NCI-H510A (cell line): ENCODE measurements at regions not wholly inside any gene's neighbourhood (a gene's known extent, or its start where the extent isn't known, plus 50 kb on each side); places are given as distances from the start of the nearest gene placed in this dataset.
"Not testable (repeated sequence)": the region's sequence is repeated elsewhere in the genome, so short reads cannot be mapped to it uniquely, and the experiment has no call there.

Experiments used
- DNase-seq: peaks from one replicate; lab custom pipeline; 2025; lab: John Stamatoyannopoulos, UW

- no peak for DNase-seq
Observed at GRCh38 chr2:117199511-117199910, 615.0 kb upstream of the DDX18 start.

- no peak for DNase-seq
Observed at GRCh38 chr2:117212562-117212961, 601.9 kb upstream of the DDX18 start.

GRCh38 chr2:117217145-117217544 is 597.3 kb upstream of the DDX18 start:
- no peak for DNase-seq

- DNase-seq: no peak
Observed at GRCh38 chr2:117222809-117223208, 591.7 kb upstream of the DDX18 start.

GRCh38 chr2:117232305-117232704 is 582.2 kb upstream of the DDX18 start:
- no peak for DNase-seq

GRCh38 chr2:117257362-117257761 is 557.1 kb upstream of the DDX18 start:
- DNase-seq: no peak

- no peak for DNase-seq
Observed at GRCh38 chr2:117269574-117269973, 544.9 kb upstream of the DDX18 start.

- no peak for DNase-seq
Observed at GRCh38 chr2:117271631-117272030, 542.9 kb upstream of the DDX18 start.

GRCh38 chr2:117273009-117273671 is 541.4 kb upstream of the DDX18 start:
- no peak for DNase-seq

- DNase-seq: no peak
Observed at GRCh38 chr2:117293012-117293411, 521.5 kb upstream of the DDX18 start.

GRCh38 chr2:117299451-117299850 is 515.0 kb upstream of the DDX18 start:
- DNase-seq: no peak

GRCh38 chr2:117308861-117309770 is 505.4 kb upstream of the DDX18 start:
- no peak for DNase-seq

- no peak for DNase-seq
Observed at GRCh38 chr2:117321816-117322215, 492.7 kb upstream of the DDX18 start.

GRCh38 chr2:117323331-117323730 is 491.2 kb upstream of the DDX18 start:
- no peak for DNase-seq

GRCh38 chr2:117330641-117331040 is 483.9 kb upstream of the DDX18 start:
- DNase-seq: no peak

GRCh38 chr2:117335967-117336366 is 478.5 kb upstream of the DDX18 start:
- DNase-seq: no peak

- DNase-seq: no peak
Observed at GRCh38 chr2:117336496-117336895, 478.0 kb upstream of the DDX18 start.

- not testable (repeated sequence) for DNase-seq
Observed at GRCh38 chr2:117337981-117338380, 476.5 kb upstream of the DDX18 start.

GRCh38 chr2:117339980-117340379 is 474.5 kb upstream of the DDX18 start:
- DNase-seq: no peak

- DNase-seq: no peak
Observed at GRCh38 chr2:117341690-117342089, 472.8 kb upstream of the DDX18 start.

GRCh38 chr2:117342415-117342814 is 472.1 kb upstream of the DDX18 start:
- no peak for DNase-seq

- DNase-seq: no peak
Observed at GRCh38 chr2:117349687-117350086, 464.8 kb upstream of the DDX18 start.

- DNase-seq: no peak
Observed at GRCh38 chr2:117351396-117351795, 463.1 kb upstream of the DDX18 start.
